ENCODE measurements at regions not wholly inside any gene's neighbourhood (a gene's known extent, or its start where the extent isn't known, plus 50 kb on each side); places are given as distances from the start of the nearest gene placed in this dataset.

- H3K4me3 ChIP-seq (ENCODE audit: low read depth, low read length, poor library complexity, severe bottlenecking) = no peak overlapping the region
- no peak overlapping the region for H3K27ac ChIP-seq (ENCODE audit: low read depth, low read length, poor library complexity, severe bottlenecking)
- no peaks in the 10 kb centered on the region for H3K36me3 ChIP-seq (ENCODE audit: insufficient read depth, low read length)
- H3K9me3 ChIP-seq (ENCODE audit: low read length) = no peaks in the 10 kb centered on the region
- H3K27me3 ChIP-seq (ENCODE audit: insufficient read depth, low read length) = no peaks in the 10 kb centered on the region
- no peak overlapping the region for H2AFZ ChIP-seq (ENCODE audit: low read length)
- no peaks in the 10 kb centered on the region for H4K20me1 ChIP-seq (ENCODE audit: insufficient read depth, low read length)
- no peaks in the 10 kb centered on the region for H3F3A ChIP-seq (ENCODE audit: insufficient read depth, low read length)
- TF ChIP-seq CTCF (IDR thresholded peaks at IDR 0.05; ENCODE audit: low read length) (no peak), EZH2 (IDR thresholded peaks at IDR 0.05; ENCODE audit: borderline replicate concordance, low read length) (no peak)
- H3K4me2 ChIP-seq (ENCODE audit: low read length) = no peak overlapping the region
- no peak overlapping the region for H3K9ac ChIP-seq (ENCODE audit: low read length)
- no peaks in the 10 kb centered on the region for H3K79me2 ChIP-seq (ENCODE audit: insufficient read depth, low read length)
- no peaks in the 10 kb centered on the region for H3K4me1 ChIP-seq (ENCODE audit: insufficient read depth, low read length, severe bottlenecking)
- no peaks in the 10 kb centered on the region for H3K9me2 ChIP-seq (ENCODE audit: low read depth, low read length)
Observed at GRCh38 chr13:72166102-72166650, 299.2 kb upstream of the DACH1 start.

GRCh38 chr13:72165276-72165675 is 298.3 kb upstream of the DACH1 start:
- H3F3A ChIP-seq (ENCODE audit: insufficient read depth, low read length) = no peaks in the 10 kb centered on the region
- H3K79me2 ChIP-seq (ENCODE audit: insufficient read depth, low read length) = no peaks in the 10 kb centered on the region
- no peak overlapping the region for H3K27ac ChIP-seq (ENCODE audit: low read depth, low read length, poor library complexity, severe bottlenecking)
- no peak overlapping the region for H3K4me3 ChIP-seq (ENCODE audit: low read depth, low read length, poor library complexity, severe bottlenecking)
- H3K36me3 ChIP-seq (ENCODE audit: insufficient read depth, low read length) = no peaks in the 10 kb centered on the region
- H3K9me2 ChIP-seq (ENCODE audit: low read depth, low read length) = no peaks in the 10 kb centered on the region
- TF ChIP-seq EZH2 (IDR thresholded peaks at IDR 0.05; ENCODE audit: borderline replicate concordance, low read length) = no peak
- TF ChIP-seq CTCF (IDR thresholded peaks at IDR 0.05; ENCODE audit: low read length) = no peak
- H3K9me3 ChIP-seq (ENCODE audit: low read length) = no peaks in the 10 kb centered on the region
- no peaks in the 10 kb centered on the region for H3K27me3 ChIP-seq (ENCODE audit: insufficient read depth, low read length)
- H2AFZ ChIP-seq (ENCODE audit: low read length) = no peak overlapping the region
- H4K20me1 ChIP-seq (ENCODE audit: insufficient read depth, low read length) = no peaks in the 10 kb centered on the region
- no peak overlapping the region for H3K4me2 ChIP-seq (ENCODE audit: low read length)
- no peak overlapping the region for H3K9ac ChIP-seq (ENCODE audit: low read length)
- H3K4me1 ChIP-seq (ENCODE audit: insufficient read depth, low read length, severe bottlenecking) = no peaks in the 10 kb centered on the region

- Histone ChIP-seq H3K4me3 (ENCODE audit: low read depth, low read length, poor library complexity, severe bottlenecking) (no peak overlapping the region), H3K9ac (ENCODE audit: low read length) (no peak overlapping the region), H3K4me2 (ENCODE audit: low read length) (no peak overlapping the region), H4K20me1 (ENCODE audit: insufficient read depth, low read length) (no peaks in the 10 kb centered on the region), H3K9me2 (ENCODE audit: low read depth, low read length) (no peaks in the 10 kb centered on the region), H3K27ac (ENCODE audit: low read depth, low read length, poor library complexity, severe bottlenecking) (no peak overlapping the region), H3K27me3 (ENCODE audit: insufficient read depth, low read length) (no peaks in the 10 kb centered on the region), H3F3A (ENCODE audit: insufficient read depth, low read length) (no peaks in the 10 kb centered on the region), H3K4me1 (ENCODE audit: insufficient read depth, low read length, severe bottlenecking) (no peaks in the 10 kb centered on the region), H2AFZ (ENCODE audit: low read length) (no peak overlapping the region), H3K36me3 (ENCODE audit: insufficient read depth, low read length) (no peaks in the 10 kb centered on the region), H3K79me2 (ENCODE audit: insufficient read depth, low read length) (no peaks in the 10 kb centered on the region), H3K9me3 (ENCODE audit: low read length) (no peaks in the 10 kb centered on the region)
- no peak for TF ChIP-seq CTCF (IDR thresholded peaks at IDR 0.05; ENCODE audit: low read length)
- TF ChIP-seq EZH2 (IDR thresholded peaks at IDR 0.05; ENCODE audit: borderline replicate concordance, low read length) = no peak
Observed at GRCh38 chr13:72164811-72165210, 297.8 kb upstream of the DACH1 start.

Data from OCI-LY1 (cell line).